ENCODE measurements at regions not wholly inside any gene's neighbourhood (a gene's known extent, or its start where the extent isn't known, plus 50 kb on each side); places are given as distances from the start of the nearest gene placed in this dataset.

DNA sequence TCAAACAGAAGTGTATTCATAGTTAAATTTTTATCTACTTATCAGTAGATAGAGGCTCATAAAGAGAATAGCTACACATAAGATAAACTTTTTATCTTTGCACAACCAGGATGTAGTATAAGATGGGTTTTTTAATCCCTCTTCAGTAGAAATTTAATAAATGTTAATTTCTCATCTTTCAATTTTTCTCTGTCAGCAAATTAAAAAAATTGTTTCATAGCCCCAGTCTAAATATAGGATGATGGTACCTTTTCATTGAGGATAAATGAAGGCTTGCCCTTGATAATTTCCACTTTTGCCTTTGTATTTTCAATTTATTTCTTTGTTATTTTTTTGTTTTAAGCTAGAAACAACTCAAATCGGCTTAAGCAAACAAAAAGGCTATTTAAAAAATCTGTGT lies 251.2 kb upstream of the NOX3 start:
- DNase-seq, result no peak

DNA sequence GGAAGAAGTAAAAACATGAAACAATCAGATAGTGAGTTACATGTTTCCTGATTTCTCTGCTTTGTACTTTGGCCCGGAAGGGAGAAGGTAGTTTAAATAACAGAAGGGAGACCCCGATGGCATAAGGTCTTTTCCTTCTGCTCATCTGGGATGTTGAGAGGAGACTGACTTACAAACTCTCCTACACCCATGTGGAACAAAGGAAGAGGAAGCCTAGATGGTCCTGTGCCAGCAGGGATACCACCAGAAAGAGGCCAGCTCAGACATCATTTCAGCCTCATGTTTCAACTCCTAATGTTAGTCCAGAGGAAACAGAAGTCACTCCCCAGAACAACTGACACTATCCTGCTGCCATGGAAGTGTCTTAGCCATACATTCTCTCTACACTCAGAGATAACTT lies 250.7 kb upstream of the NOX3 start:
- no peak for DNase-seq

DNA sequence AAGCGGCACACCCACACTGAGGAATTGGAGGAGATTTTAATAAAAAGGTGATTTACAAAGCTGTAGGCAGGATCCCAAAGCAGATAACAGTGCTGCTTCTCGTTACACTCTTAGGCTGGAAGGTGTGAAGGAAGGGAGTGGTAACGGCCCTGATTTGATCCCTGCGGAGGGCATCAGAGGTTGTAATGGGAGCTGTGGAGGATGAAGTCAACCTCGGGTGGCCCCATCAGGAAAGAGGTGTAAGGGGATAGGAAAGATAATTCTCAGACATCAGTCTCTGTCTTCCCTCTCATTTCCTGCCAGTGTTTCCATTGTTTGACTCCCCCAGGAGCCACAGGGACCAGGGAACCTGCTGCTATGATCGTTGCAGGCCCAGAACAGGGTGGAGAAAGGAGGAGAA lies 245.7 kb upstream of the NOX3 start:
- no peak for DNase-seq

DNA sequence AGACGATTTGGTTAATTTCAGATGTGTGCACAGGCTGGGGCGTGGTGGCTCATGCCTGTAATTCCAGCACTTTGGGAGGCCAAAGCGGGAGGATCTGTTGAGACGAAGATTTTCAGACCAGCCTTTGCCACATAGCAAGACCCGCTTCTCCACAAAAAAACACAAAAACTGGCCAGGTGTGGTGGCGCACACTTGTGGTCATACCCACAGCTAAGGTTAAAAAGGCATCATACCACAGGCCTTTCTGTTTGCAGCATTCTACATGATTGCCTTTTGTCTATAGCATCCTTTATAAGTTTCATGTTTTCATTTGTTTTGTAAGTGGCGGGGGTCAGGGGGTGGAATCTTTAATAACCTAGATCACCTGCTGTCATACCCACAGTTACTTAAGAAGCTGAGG lies 239.9 kb upstream of the NOX3 start:
- no peak for DNase-seq

DNA sequence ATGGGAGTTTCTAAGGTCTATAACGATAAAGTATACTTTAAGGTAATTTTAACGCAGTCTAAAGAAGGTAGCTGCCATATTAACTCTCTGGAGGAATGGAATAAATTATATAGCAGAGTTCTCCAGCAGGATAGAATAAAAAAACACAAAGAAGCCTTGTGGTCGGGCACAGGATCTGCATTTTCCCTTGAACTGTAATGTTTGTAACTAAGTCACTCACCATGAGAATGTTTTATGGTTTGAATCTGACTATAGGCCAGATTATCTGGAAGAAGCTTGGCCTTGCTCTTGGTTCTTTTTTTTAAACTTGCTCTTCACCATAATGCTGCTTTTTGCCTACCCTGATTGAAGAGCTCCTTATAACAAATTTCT lies 238.8 kb upstream of the NOX3 start:
- DNase-seq, result no peak

DNA sequence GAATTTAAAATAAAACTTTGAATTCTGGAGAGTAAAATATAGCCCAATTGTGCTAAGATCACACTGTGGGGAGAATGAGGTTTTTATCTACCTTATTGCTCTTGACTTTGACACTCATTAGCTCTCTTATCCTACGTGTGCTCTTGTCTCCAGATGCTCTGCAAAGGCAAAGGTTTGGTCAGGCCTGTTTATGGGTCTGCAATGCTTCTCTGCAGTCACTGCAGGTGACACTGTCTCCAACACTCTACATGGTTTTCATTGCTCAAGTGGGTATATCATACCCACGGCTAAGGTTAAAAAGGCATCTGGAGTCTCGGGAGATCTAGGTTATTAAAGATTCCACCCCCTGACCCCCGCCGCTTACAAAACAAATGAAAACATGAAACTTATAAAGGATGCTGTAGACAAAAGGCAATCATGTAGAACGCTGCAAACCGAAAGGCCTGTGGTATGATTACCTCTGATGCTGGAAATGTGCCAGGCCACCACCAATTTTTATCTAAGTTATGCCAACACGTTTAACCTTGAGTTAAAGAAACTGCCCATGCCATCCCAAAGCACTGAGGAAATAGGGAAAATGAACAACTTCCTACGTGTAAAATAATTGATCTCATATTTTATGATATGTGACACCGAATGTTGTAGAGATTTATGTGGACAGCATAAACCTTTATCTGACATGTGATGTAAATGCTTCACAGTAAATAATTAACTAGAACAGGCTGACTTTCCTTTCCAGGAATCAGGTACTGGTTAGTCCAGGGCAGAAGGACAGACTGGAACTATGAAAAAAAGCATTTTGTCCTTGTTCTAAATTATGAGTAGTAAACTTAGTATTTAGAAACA lies 238.2 kb upstream of the NOX3 start:
- DNase-seq, result peak; percentile 7

DNA sequence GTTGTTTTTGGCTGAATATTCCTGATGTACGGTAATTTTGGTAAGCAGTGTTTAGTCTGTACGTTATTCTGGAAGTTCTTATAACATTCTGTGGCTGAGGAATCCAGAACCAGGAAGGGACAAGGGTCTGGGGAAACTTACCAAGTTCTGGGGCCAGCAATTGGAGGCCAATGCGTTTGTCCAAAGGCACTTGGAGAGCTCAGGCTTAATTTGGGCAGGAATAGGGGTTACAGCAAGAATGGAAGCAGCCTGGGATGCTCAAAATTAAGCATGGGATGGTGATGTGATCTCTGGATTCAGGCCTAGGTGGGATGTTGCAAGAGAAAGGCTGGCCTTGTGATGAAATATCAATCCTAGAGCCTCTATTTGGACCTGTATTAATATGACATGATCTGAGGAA lies 235.2 kb upstream of the NOX3 start:
- no peak for DNase-seq

DNA sequence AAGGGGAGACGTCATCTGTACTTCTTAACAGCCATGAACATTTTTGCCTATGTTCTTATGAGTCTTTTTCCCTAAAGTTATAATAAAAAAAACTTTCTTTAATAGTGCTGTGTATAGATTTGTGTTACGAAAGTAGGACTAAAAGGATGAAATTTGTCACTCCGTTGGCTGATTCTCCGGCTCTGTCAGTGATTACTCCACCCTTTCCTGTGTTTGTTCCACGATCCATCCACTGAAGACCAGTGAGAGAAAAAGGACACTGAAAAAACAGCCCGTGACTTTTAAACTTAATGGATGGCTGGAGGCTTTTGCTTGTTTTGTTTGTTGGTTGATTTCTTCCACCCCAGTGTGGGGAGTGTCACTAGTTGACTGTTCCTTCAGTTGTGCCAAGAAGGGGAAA lies 232.0 kb upstream of the NOX3 start:
- DNase-seq, result no peak

DNA sequence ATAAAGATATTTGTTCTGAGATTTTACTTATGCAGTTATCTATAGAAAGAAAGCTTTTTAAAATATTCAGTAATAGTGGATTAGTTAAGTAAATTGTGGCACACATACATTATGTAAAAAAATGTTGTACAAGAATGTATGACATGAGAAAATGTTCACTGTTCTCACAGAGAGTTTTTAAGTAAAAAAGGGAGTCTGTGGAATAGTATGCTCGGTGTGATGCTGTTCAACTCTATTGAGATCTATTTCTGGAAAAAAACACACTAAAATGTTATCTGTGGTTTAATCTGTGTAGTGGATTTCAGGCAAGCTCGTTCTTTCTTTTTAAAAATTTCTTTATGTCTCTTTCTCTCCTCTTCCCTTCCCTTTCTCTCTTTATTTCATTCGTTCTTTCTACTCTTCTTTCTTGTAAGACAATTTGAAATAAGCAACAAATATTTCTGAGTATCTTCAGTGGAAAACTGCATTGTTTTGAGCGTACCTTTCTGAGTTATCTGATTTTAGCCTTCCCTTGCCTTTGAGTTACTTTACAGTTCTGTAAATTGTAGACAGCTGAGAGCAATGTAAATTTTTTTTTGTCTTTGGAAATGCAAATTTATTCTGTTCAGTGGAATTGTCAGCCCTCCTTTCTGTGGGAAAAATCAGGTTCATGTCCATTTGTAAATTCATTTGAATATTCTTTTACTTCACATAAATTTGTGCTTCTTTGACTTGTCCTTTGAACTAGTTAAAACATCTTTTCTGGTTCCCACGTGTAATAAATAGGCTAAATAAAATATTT lies 229.0 kb upstream of the NOX3 start:
- DNase-seq, result no peak

DNA sequence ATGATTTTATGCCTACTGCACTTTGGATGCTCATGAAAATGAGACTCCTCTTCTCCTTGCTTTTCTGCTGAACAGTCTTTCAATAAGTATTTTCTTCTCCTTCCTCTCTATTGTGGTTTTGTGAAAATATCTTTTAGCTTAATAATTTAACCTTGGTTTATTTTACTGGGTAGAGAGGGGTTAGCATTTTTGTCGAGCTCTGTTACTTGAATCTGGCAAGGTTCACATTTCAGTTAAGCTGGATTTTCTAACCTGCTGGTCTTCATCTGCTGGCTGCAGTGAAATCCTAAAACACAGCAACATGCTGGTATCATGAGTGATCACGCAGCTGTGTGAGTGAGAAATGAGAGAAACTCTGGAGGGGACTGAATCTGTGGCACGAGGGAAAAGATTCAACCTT lies 222.7 kb upstream of the NOX3 start:
- no peak for DNase-seq

DNA sequence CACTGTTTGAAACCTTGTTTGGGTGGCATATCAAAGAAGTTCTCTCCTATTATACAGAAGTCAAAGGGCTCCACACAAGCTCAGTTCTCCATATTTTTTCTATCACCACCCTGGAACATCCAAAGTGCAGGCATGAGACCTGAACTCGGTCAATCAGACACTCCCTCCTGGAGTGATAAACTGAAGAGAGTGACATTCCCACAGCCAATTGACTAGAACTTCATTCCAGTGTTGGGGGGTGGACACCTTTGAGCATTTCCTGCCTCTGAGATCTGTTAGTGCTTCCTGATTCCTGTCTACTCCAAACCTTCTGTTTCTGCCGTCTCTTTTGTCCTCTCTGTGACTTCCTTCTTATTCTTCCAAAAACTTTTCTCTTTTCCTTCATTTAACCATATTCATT lies 220.7 kb upstream of the NOX3 start:
- no peak for DNase-seq

DNA sequence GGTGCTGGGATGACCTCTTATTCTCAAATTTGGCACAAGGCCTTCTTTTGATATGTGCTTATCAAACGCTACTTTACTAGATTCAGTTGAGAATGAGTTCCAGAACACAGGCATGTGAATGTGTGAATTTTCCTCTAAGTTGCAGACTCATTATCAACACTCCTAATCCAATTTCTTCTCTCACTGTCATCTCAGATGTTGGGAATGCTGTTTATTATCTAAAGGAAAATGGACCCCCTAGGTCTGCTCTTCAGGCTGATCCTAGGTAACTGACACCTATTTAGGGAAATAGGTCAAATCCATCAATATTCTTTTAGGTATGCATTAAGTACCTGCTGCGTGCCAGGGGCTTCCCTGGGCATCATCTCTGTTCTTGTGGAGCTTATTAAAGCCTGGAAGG lies 215.0 kb upstream of the NOX3 start:
- no peak for DNase-seq

DNA sequence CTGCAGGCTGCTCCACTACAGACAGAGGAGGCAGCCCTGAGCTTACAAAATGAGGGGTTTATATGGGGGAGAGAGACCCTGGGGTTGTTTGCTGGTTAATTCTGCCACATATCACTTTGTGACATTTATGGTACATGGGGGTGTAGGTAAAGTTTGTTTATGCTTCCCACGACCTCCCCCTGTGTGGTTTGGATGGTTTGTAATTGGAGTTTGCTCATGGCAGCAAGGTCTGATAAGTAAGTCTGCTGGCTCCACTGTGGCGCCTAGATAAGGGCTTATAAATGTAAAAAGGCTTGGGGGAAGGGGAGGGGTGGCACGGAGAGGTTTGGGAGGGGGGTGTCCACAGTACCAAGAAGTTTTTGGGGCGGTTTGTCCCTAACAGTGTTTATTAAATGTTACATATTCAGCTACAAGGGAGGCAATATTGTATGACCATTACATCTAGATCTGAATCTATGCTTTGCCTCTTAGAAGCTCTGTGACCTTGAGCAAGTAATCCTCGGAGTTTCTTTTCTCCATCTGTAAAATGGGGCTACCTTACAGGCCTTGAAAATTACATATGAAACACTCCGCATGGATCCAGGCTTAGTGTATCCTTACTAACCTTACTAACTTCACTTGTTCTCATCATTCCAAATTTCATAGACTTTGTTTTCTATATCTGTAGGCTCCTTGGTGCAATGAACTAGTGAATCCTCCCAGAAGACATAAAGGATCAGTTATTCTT lies 204.8 kb upstream of the NOX3 start:
- no peak for DNase-seq

DNA sequence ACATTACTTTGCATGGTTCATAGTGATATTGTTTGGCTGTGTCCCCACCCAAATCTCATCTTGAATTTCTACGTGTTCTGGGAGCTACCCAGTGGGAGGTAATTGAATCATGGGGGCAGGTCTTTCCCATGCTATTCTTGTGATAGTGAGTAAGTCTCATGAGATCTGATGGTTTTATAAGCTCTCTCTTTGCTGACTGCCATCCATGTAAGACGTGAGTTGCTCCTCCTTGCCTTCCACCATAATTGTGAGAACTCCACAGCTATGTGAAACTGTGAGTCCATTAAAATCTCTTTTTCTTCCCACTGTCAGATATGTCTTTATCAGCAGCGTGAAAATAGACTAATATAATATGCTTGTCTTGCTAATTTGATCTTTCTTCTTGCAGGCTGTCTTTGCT lies 200.4 kb upstream of the NOX3 start:
- no peak for DNase-seq

DNA sequence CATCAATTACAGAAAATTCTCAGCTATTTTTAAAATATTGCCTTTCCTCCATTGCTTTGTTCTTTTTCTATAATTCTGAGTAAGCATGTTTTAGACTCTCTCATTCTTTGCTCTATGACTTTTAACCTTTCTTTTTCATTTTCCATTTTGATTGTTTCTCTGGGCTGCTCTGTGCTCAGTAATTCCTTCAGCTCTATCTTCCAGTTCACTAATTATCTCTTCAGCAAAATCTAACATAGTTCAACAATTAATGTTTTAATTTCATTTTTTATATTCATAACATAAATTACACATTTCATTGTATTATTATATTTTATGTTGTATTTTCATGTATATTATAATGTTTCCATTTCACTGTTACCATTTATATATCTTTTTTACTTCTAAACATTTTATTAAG lies 198.8 kb upstream of the NOX3 start:
- DNase-seq, result no peak

DNA sequence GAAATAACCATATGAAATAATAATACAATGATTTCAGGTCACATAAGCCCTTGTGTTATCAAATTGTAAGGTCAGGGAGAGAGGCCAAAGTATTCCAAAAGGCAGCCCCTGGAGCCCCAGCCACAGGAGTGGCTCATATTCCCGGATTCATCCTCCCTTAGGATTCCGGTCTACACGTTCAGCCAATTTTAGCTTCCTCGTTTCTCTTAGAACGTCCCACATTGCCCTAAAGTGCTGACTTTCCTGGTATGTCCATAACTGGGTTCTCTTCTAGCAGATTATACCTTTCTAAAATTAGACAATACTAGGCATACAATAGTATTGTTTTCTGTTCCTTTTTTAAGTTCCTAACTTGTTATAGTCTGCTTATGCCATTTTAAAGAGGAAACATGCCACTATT lies 192.7 kb upstream of the NOX3 start:
- DNase-seq, result no peak

DNA sequence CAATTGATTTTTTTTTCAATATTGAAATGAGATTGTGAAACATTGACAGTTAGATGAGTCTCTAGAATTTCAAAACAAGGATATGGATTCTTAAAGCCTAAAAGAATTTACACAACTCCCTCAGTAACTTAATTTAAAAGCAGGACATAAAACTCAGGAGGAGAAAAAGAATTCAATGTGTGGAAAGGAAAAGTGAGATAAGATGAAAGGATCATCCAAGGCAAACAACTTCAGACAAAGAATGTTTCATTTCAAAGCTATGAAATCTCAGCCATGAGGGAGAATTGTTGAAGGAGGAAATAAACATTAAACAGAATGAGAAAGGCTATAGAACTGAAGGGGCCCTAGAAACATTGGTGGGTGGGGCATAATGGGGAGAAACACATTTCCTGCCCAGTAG lies 191.7 kb upstream of the NOX3 start:
- no peak for DNase-seq

DNA sequence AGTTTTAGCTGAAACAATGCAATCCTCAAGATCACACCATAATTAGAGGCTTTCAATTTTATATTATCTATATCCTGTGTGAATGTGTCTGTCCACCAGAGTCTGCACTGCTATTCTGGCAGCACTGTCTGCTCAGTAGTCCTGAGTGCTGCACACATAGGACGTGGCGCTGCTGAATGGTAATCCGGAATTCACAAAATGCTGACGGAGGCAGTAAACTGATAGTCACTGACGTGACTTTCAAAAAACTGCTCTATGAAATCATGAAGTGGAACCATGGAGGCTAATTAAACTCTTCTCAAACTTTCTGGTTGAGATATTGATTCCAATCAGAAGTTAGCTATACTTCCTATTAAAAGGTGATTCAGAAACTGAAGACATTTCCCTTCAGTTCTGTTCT lies 190.8 kb upstream of the NOX3 start:
- no peak for DNase-seq

DNA sequence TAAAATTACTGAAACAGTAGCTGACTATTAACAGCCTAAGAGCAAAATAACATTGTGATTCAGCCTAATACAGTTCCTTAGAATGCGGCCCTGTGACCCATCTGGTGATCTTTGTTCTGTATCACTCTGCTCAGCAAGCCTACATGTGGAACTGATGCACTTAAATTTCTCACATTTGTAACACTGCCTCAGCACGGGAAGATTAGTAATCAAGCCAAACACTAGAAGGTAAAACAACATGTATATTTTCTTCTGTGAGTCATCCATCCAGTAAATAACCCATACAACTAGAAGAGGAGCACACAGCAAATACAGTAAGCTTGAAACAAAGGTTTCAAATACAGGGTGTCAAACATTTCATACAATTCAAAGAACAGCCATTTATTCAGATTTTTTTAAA lies 189.7 kb upstream of the NOX3 start:
- DNase-seq, result no peak

DNA sequence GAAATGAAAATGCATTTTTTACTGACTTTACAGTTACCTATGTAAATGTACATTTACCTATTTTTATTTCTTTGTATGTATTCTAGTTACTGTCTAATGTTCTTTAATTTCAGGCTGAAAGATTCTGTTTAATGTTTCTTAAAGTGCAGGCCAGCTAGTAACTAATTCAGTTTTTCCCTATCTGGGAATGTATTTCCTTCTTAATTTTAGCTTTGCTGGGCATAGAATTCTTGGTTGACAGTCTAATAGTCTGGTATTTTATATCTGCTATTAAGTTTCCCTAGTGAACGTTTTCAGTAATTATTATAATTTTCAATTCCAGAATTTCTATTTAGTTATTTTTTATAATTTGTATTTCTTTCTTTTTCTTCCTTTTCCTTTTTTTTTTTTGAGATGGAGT lies 186.0 kb upstream of the NOX3 start:
- no peak for DNase-seq

DNA sequence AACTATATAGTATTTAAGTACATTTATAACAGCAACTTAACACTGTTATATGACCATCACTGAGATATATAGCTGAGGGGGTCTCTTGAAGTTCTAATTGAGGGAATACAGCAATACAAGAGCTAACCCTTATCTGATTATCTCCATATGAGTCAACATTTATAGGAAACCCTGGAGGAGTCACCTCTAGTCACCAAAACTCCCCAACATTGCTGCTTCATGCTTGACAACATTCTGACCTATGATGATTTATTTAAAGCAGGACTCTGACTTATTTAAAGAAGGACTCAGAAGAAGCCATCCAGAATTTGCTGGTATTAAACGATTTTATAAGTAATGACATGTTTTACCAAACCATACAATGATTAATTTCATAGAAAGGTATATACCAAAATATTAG lies 182.6 kb upstream of the NOX3 start:
- no peak for DNase-seq

DNA sequence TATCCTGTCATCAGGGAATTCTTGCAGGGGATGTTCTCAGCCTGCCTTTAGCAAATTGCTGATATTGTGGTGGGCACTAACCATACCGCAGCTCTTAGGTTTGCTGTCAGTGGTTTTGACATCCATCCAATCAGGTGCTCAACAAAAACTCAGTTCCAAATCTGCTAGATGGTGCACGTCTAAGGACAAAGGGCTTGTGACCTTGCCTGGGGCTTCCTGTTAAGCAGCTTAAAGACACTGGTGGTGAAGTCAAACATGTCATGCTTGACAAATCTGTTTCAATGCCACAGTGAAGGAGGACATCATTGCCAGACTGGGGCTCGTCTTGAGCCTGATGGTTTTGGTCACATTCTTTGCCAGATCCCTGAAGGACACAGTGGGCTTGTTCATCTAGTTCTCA lies 179.8 kb upstream of the NOX3 start:
- DNase-seq, result no peak

DNA sequence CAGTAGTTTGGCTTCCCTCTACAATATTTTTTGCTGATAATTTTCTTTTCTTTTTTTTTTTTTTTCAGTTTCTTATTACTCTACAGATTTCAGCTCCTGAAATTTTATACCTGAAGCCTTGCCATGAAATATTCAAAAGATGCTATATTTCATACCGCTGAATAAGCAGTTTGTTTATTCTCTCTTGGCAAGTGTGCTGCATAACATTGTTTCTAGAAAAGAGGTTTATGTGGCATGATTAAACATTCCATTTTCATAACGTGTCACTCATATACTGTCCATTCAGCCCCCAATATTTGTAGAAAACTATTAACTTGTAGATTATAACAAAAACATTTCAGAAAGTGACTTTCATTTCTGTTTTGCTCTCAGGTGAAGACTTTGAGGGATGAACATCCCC lies 174.4 kb upstream of the NOX3 start:
- no peak for DNase-seq

DNA sequence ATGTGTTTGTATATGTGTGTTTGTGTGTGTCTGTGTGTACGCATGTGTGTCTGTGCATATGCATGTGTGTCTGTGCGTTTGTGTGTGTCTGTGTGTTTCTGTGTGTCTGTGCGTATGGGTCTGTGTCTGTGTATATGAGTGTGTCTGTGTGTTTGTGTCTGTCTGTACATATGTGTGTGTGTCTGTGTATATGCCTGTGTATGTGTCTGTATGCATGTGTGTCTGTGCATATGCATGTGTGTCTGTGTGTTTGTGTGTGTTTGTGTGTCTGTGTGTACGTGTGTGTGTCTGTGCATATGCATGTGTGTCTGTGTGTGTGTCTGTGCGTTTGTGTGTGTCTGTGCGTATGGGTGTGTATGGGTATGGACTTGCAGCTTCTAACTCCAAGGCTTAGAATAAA lies 174.0 kb upstream of the NOX3 start:
- DNase-seq, result no peak
